HG03139 (cell line): ENCODE measurements at regions not wholly inside any gene's neighbourhood (a gene's known extent, or its start where the extent isn't known, plus 50 kb on each side); places are given as distances from the start of the nearest gene placed in this dataset.

Experiments
- ATAC-seq: cut with Tn5 transposase; IDR thresholded peaks from one replicate; pipeline ENCODE4 v1.9.1; 2021; ENCODE audit not compliant: unreplicated experiment

DNA sequence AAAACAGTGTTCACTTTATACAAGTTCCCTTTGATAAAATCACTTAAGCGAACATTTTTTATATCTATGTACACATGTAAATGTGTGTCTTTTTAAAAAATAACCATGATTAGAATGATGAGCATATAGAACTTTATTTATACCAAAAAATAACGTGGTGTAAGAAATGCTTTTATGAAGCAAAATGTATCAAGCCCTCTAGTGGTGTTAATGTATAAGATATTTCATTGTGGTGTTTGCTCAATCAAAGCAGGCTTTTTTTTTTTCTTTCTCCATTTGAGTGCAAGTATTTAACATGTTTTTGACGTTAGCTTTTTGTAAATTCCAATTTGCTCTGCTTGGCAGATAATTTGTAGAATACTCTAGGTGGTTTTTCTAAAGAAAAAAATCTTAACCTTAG, 2092.4 kb upstream of the TENM3 start:
- no peak for ATAC-seq

DNA sequence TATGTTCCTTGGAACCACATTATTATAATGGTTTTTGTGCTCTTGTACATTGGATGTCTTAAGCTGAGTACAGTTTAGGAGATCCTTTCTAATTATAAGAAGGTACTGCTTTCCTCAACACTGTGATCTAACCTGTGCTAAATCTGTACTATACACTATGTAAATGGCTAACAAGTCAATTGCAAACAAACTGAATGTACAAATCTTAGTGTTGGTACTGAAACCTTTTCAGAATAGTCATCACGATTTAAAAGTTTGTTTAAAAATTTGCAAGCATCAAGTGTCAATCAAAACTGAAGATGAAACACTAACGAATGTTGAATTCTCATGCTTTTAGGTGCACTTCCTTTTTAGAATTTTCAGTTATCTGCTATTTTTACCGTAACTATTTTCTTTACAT, 2090.4 kb upstream of the TENM3 start:
- ATAC-seq = no peak

DNA sequence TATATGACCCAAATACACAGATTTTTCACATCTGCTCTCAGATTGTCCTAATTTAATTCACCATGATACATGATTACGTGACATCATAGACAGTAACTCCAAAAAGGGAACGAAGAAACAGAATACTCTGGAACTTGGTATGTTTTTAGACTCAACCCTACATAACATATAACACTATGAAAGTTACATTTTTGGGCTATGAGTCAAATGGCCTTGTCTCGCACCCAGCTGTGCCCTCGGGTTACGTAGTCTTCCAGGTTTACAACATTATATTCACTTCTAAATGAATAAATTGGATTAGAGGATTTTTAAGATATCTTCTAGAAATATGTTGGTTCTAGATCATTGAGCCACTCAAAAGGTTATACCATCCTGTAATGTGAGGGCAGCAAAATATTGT, 2089.6 kb upstream of the TENM3 start:
- ATAC-seq = no peak

DNA sequence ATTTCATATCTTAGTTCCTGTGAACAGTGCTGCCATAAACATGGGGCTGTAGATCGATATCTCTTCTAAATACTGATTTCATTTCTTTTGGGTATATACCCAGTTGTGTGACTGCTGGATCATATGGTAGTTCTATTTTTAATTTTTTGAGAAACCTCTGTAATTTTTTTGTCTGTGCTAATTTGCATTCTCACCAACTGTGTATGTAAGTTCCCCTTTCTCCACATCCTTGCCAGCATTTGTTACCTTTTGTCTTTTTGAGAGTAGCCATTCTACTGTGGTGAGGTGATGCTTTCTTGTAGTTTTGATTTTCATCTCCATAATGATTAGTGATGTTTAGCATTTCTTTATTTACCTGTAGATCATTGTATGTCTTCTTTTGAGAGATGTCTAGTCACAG, 2086.5 kb upstream of the TENM3 start:
- ATAC-seq = peak; percentile 65

DNA sequence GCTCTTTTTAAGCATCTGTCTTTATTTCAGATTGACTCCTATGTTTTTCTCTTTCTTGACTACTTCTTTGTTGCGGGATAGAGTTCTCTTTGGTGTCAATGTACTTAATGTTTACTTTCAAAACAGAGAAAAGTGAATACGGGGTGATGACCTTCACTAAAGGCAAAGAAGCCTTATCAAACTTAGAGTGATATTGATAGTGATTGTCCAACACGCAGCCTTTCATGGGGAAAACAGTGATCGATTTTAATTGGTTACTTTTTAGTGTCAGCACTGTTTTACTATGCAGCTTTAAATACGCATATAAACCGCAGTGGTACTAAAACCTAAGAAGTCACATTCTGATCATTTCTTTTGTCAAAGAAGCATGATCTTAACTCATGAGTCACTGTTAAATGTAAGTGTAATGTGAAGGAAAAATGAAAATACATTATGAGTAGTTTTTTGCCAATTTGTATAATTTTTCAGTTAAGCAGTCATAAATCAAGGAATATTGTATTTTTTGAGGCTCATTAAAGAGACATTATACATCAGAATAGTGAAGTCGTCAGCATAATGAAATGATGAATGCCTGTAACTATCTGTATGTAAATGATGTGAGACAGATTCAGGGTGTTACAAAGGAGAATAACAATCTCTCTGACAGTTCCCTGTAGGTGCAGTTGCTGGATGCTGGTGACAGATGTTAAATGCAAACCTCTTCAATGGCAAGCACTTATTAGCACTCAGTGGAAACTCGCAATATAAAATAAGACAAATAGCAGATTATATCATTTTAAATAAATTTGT, 2082.8 kb upstream of the TENM3 start:
- no peak for ATAC-seq

DNA sequence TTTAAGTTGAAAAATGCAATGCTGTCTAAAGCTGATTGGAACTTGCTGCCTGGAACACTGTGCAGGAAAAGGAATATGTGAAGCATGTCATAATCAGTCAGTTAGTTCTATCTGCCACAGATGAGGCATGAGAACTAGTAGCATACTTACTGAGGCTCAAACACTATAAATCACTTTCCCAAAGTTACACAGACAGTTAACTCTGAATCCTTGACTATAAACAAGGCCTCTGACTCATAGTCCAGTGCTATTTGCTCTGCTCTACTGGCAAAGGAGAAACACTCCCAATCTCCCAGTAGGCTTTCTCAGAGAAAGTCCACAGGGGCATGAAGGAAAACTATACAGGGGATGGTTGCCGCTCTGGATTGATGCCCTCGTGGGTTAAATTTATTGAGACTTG, 2078.4 kb upstream of the TENM3 start:
- ATAC-seq = no peak

DNA sequence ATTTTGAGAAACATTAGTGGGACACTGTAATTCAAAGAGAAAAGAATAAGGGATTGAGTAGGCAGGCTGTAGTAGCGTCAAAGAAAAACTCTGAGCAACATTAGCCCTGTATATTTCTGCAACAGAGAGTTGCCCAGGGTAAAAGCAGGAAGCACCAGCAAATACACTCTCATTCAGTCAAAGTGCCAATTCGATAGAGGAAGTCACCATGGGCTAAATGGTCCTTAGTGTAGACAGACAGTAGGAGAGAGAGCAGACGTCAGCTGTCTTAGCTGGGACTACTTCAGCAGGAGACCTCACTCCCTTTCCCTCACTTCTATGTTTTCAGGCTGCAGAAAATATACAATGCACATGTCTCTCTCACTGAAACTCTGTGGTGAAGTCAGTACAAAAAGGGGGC, 2073.8 kb upstream of the TENM3 start:
- ATAC-seq = no peak

DNA sequence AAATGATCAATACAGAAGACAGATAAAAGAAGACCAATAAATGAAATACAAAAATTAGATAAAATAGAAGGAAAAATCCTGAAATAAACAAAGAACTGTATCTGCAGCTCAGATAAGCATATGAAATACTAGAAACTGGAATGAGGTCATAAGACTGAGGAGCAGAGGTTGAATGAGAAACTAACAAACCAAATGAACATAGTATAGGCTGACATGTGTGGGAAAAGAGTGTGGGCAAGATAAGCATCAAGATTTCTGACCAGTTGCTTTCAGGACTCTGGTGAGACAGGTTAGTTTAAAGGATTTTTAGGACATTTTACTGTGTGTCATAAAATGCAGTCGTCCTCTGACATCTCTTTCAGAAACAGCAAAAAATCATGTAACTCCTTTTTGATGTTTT, 2073.2 kb upstream of the TENM3 start:
- ATAC-seq = no peak

DNA sequence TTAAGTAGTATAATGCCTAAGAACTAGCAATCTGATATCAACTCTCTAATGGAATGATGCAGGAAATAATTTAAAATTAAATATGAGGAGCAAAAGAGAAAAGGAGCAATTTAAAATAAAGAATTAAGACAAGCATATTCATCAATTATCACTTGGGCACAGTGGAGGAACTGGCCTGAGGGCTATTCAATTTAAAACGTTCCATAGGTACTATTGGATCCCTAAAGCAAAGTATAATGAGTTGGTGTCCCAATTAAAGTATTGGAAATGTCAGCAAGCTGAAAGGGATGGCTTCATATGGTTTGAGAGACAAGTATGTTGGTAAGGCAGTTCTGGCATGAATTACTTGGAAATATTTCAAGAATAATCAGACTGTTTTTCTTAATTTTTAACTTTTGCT, 2064.1 kb upstream of the TENM3 start:
- ATAC-seq = no peak

DNA sequence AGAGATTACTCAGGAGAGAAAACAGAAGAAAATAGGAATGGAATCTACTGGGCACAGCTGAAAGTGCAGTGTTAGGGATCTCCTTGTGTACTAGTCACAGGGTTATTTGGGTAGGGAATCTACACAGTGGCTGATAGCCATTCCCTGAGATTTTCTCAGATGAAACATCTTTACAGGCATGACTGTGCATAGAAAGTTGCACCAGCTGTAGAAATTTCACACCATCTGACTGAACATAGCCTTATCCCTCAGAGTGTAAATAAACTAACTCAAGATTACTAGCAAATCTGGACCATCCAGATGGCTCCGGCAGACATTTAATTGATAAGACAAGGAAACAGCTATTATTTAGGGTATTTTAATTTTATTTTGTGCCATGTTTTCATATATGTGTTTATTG, 2053.5 kb upstream of the TENM3 start:
- no peak for ATAC-seq

DNA sequence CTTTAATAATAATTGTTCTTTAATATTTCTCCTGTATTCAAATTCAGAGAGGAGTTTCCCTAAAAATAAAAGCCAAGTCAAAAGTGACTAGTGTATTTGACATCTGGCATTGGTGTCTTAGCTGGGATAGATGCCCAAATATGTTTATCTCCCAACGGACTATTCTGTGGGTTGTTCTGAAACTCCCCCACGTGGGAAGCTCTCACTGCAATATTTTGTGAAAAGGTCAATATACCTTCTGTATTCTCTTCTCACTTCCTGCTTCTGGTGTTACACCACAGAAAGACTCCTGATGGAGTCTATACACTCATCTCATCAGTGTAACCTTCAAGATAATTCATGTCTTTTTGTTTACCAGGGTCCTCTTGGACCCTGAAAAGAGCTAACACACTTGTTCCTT, 2052.8 kb upstream of the TENM3 start:
- ATAC-seq = peak; percentile 75

DNA sequence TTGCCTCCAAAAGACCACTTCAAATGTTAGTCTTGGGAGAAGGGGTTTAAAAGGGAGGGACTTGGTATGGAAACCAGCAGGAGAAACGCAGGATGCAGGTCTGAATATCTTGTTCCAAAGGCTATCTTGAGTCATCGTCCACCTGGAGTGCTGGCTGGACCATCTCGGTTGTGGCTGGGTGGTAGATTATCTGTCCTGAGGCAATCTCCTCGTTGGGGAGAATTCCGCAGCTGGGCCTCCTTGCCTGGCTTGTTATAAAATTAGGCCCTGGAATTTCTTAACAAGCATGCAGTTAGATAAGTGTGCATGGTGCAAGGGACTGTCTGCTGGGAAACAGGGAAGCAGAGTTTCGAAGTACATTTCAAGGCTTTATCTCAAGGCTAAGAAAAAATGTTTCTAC, 2045.7 kb upstream of the TENM3 start:
- no peak for ATAC-seq

DNA sequence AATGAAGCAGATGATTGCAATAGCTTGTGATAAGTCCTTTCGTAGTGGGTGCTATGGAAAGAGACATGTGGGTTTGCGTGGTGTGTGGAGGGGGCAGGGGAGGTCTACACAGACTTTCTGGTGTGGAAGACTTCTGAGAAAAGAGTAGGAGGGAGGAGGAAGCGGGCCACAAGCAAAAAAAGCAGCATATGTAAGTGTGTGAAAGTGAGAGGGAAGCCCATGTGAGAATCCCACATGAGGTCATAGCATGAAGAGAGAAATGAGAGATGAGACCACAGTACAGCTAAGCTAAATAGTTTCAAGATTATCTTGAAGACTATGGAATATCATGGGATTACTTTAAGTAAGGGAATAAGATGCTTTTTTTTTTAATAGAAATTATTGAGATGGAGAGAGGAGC, 2039.9 kb upstream of the TENM3 start:
- peak; percentile 61 for ATAC-seq

DNA sequence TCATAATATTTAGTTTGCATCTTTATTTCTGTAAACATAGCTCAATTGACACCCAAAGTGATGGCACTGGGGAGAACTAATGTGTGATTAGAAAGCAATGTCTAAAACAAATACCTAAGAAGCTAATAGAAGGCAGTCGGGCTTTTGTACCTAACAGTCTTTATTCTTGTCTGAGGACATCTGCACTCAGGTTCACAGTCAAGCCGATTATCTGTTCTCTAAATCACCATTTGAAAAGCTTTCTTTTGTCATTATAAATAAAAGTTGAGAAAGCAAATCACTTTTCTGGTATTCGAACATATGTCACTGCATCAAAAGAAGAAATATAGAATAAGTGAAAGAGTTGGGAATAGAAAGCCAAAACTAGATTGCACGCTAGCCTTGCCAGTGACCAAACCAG, 2037.9 kb upstream of the TENM3 start:
- no peak for ATAC-seq

DNA sequence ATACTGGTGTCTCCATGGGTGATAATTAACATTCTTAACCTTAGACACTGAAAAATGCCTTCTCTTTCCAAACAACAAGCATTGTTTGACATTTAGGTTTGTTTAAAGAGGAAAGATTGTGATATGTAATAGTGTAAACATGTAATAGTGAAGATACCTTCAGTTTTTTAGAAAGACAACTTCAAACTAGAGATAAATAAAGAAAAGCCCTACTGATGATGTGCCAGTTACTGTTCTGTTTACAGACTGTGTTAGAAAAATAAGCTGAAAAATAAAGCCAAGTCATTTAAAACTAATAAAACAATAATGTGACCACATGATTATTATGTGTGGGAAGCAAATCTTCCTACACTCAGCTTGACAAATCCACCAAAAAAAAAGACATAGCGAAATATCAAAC, 2035.3 kb upstream of the TENM3 start:
- ATAC-seq = no peak

DNA sequence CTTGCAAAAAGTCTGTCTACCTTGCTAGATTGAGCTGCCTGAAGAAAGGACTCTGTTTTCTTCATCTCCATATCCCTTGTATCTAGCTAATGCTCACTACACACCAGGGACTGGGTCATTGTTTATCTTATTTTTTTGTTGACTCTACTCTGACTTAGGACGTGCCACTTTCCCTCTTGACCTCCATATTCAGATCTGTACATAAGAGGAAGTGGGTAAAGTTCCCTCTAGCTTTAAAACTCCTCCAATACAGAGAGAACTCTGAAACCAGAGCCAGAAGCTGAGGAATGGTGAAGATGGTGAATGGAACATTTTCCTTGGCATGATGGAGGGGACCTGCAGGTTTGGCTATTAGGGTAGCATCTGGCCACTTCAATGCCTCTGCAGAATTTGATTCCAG, 2026.1 kb upstream of the TENM3 start:
- no peak for ATAC-seq

DNA sequence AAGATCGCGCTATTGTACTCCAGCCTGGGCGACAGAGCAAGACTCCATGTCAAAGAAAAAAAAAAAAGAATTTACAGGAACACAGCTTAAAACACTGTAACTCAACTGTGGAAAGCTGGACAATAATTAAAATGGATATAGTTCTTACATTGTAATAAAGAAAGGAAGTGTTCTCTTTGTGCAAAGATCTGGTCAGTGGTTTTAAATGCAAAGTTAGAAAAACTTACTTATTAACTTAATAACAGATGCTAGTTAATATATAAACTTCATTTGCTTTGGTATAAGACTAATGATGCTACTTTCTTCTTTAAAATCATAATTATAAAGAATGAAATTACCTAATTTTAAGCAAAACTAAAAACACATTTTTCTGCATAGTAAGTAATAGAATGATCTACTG, 2024.1 kb upstream of the TENM3 start:
- peak; percentile 50 for ATAC-seq

DNA sequence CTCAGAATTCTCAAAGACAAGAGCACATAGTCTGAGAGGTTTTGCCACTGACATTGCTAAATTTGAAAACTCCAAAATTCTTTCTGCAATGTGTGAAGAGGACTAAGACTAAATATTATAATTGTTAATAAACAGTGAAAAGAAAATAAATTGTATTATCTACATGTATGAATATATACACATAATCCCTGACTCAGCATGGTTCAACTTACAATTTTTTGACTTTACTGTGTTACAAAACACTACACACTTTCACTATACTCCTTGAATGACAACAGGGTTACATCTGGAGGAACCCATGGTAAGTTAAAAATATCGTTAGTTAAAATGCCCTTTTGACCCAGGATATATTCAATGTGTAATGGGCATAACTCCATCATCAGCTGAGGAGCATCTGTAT, 2017.2 kb upstream of the TENM3 start:
- ATAC-seq = no peak

DNA sequence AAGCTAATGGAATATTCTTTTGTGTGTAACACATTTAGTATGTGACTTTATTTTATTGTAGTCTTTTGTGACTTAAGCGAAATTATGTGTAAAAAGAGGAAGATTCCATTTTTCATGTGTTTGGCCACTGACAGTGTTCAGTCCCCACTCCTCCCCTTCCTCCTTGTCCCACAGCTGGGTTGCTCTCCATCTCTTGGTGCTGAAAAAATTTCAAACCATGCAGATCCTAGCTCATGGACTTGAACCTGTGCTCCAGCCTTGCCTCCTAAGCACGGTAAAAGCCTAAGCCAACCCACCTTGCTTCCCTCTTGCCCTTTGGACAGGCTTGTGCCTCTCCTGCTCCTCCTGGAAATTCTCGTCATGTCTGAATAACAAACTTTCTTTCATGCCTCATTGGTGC, 2008.5 kb upstream of the TENM3 start:
- no peak for ATAC-seq

DNA sequence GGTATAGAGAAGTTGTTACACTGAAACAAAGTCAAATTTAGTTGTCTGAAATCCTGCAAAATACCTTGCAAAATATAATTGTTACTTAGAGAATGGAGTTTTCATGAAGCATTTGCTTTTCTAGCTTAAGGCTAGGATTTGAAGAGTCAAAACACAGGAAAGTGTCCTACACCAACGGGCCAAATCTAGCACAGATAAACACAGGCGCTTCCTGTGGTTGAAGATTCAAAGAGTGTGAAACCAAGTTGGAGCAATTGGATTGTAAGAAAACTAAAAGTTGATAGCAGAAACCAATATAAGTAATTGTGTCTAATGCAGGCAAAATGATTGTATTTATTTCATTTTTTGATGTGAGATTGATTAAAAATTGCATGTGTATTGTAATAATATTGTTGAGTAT, 2002.5 kb upstream of the TENM3 start:
- ATAC-seq = no peak

DNA sequence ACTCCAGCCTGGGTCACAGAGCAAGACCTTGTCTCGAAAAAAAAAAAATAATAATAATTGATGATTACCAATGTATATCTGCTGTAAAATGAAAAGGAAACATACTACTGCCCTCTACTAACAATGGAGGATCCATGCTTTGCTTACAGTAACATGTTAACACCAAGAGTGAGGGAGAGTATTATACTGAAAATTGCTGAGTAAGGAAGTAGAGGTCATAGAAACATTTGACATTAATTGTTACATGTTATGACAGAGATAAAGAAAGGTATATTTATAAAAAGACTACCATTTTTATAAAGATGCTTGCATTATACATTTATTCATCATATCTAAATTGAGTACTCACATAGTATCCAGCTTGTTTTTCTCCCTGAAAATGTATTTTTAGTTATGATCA, 1989.8 kb upstream of the TENM3 start:
- ATAC-seq = no peak

DNA sequence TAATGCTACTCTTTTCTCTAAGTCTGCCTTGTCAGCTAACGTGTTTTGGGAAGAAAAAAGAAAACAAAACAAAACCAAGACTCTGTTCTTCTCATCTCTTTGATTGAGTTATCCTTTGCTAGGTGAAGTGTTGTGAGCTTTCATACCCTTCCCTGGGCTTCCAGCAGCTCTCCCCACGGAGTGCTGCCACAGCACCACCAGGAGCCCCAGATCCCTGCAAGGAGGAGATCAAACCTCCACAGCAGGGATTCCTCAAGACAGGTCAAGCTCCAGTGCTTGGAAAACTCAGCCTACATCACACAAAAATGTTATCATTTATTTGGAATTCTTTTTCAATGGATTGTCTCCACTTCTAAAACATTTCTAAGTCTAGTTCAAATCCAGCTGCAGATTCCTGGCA, 1981.9 kb upstream of the TENM3 start:
- no peak for ATAC-seq

DNA sequence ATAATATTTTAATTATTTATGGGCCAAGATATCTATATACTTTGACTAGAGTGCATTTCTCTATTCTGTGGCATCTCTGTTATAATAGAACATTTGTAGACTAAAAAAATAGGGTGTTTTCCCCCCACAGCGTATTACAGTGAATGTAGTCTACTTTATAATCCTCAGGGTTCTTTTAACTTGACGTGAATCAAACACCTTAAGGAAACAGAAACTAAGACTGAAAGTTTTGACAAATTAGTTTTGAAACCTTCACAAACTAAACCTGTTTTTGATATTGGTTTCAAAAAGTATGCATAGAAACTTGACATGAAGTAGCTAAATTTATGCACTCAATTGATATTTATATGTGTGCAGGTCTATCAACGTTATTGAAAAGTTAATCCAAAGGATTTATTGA, 1963.1 kb upstream of the TENM3 start:
- no peak for ATAC-seq
